Spleen (tissue), 11 donors: ENCODE measurements at regions not wholly inside any gene's neighbourhood (a gene's known extent, or its start where the extent isn't known, plus 50 kb on each side); places are given as distances from the start of the nearest gene placed in this dataset.

Experiments
- DNase-seq: peaks from one replicate; pipeline ENCODE4 v3.0.0-alpha.2; 2020
- H3K27ac ChIP-seq, 8 donors: fragments of 200-600 bp; sonication (generic) in 7 of 8; 1 replicate in 4 of 8; 2 replicates in 4 of 8; pipeline versions ENCODE4 v1.5.0 to v1.8.0; 2016 to 2021; ENCODE audit warnings: inconsistent platforms in 4 of 8, mild to moderate bottlenecking in 4 of 8, moderate library complexity in 1 of 8
- H3K27me3 ChIP-seq, 7 donors: fragments of 200-600 bp; sonication (generic) in 6 of 7; replicated peaks in 1 of 7; 1 replicate in 4 of 7; 2 replicates in 3 of 7; pipeline versions ENCODE4 v1.5.0 to v1.8.0; 2016 to 2021; ENCODE audit warnings: inconsistent platforms in 3 of 7, mild to moderate bottlenecking in 1 of 7
- H3K36me3 ChIP-seq, 6 donors: fragments of 200-600 bp; sonication (generic) in 5 of 6; 1 replicate in 4 of 6; 2 replicates in 2 of 6; pipeline versions ENCODE4 v1.5.0 to v1.8.0; 2016 to 2021; ENCODE audit warnings: inconsistent platforms in 2 of 6
- H3K4me1 ChIP-seq, 6 donors: fragments of 200-600 bp; sonication (generic) in 5 of 6; 1 replicate in 3 of 6; 2 replicates in 3 of 6; pipeline versions ENCODE4 v1.5.0 to v1.8.0; 2016 to 2021; ENCODE audit warnings: inconsistent platforms in 3 of 6
- H3K4me3 ChIP-seq, 8 donors: fragments of 200-600 bp; sonication (generic) in 7 of 8; 1 replicate in 4 of 8; 2 replicates in 4 of 8; pipeline versions ENCODE4 v1.5.0 to v1.8.0; 2016 to 2021; ENCODE audit warnings: inconsistent platforms in 4 of 8, mild to moderate bottlenecking in 4 of 8, moderate library complexity in 2 of 8
- H3K9me3 ChIP-seq, 8 donors: fragments of 200-600 bp; sonication (generic) in 7 of 8; 1 replicate in 4 of 8; 2 replicates in 4 of 8; pipeline versions ENCODE4 v1.5.0 to v1.8.0; 2016 to 2021; ENCODE audit warnings: inconsistent platforms in 4 of 8
- CTCF ChIP-seq, 11 experiments: fragments of 200-600 bp in 7 of 11; fragments of 450-650 bp in 4 of 11; sonication (generic) in 4 of 11; IDR thresholded peaks in 8 of 11; conservative IDR thresholded peaks in 3 of 11; 1 replicate in 7 of 11; 2 replicates in 4 of 11; pipeline versions ENCODE4 v1.4.0 to v1.8.0; 2016 to 2021; ENCODE audit warnings: antibody characterized with exemption in 11 of 11, inconsistent platforms in 4 of 11, mild to moderate bottlenecking in 1 of 11
- POLR2A ChIP-seq, 3 donors: fragments of 450-650 bp; IDR thresholded peaks; one replicate each; pipeline ENCODE4 v1.5.1; 2017; ENCODE audit warnings: antibody characterized with exemption in 3 of 3, mild to moderate bottlenecking in 1 of 3
- POLR2AphosphoS5 ChIP-seq, 3 donors: sonication (generic); formaldehyde crosslinking; IDR thresholded peaks; one replicate each; pipeline ENCODE4 v1.5.1; 2017; ENCODE audit warnings: antibody characterized with exemption in 3 of 3
- WGBS, 5 donors: extraction: QIAGEN DNeasy Blood & Tissue Kit in 3 of 5; methylation state at CpG; one replicate each; pipeline versions ENCODE4 v1.1.5 to v1.1.7; 2013 to 2018; 5-methylcytosine and 5-hydroxymethylcytosine counted together
- intact Hi-C: fragments of 100-400 bp; cut with DNase I; formaldehyde crosslinking; loops from one replicate; pipeline ENCODE4 v1.15.0; 2023; ENCODE audit warnings: low total_unique reads
- donor health status: healthy with polysubstance abuse.
- donor health status: DM: no; HTN: no; CAD: no; lungs with moderate emphysema.
- donor health status: DM: no; HTN: no; CAD: no.
- donor health status: Bipolar disorder and iron deficiency.
- donor health status: healthy.
- donor health status: DM: no; HTN: no; CAD: no.
- donor health status: DM: yes; HTN: yes; CAD: no.

DNA sequence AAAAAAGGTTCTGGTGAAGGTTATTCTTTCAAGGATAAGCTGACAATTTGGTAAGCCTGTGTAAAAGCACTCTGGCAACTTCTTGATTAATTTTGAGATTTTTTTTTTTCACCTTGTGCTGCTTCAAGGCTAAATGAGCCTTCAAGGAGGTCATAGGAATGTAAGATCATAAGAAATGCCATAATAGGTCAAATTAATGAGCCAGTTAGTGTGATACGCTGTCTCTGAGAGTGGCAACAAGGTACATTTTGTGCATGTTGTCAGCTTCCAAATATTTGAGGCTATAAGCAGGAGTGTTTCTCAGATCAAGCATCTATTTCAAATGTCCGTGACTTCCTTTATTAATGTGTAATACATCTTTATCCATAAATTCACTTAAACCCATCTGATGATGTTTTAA is 72.3 kb upstream of the CDH6 start:
- no peaks in the 10 kb centered on the region for H3K27me3 ChIP-seq
- peaks cover 0 to under 1% (median 0%) of the 10 kb centered on the region in 8 donors for H3K9me3 ChIP-seq
- no peak overlapping the region for H3K27ac ChIP-seq
- 73 to 95% (median 92%) methylated on average over 2 of the region's 2 CpGs for WGBS, 5 donors
- no peaks in the 10 kb centered on the region for H3K4me1 ChIP-seq
- no peaks in the 10 kb centered on the region for H3K36me3 ChIP-seq
- DNase-seq, result no peak
- intact Hi-C loops, result no loop called here
- TF ChIP-seq POLR2AphosphoS5 (IDR thresholded peaks at IDR 0.05), result no peak
- no peak for TF ChIP-seq POLR2A (IDR thresholded peaks at IDR 0.05)
- TF ChIP-seq CTCF (IDR thresholded peaks at IDR 0.05 in 8 of 11, conservative IDR thresholded peaks at IDR 0.05 in 3 of 11), result no peak
- no peak overlapping the region for H3K4me3 ChIP-seq

DNA sequence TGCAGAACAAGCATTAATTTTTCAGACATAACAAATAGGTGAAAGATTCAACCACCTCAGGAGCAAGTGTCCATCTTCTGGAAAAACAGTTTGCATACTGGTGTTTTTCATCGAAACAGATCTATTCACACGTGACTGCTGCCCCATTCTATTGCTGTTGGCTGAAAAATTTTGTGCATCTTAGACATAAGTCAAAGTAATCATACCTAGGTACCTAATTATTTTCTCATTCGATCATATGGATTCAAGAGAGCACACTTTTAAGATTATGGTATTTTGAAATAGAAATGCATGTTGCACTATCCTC is 72.9 kb upstream of the CDH6 start:
- WGBS, 5 donors, result 84 to 93% (median 87%) methylated on average over 3 of the region's 3 CpGs
- DNase-seq, result no peak
- H3K9me3 ChIP-seq, result no peaks in the 10 kb centered on the region
- no peaks in the 10 kb centered on the region for H3K4me1 ChIP-seq
- no peaks in the 10 kb centered on the region for H3K27me3 ChIP-seq
- no peak for TF ChIP-seq POLR2AphosphoS5 (IDR thresholded peaks at IDR 0.05)
- no peak for TF ChIP-seq CTCF (IDR thresholded peaks at IDR 0.05 in 8 of 11, conservative IDR thresholded peaks at IDR 0.05 in 3 of 11)
- TF ChIP-seq POLR2A (IDR thresholded peaks at IDR 0.05), result no peak
- no peak overlapping the region for H3K27ac ChIP-seq
- H3K4me3 ChIP-seq, result no peak overlapping the region
- no peaks in the 10 kb centered on the region for H3K36me3 ChIP-seq
- intact Hi-C loops, result no loop called here

GRCh38 chr5:31119938-31120641 is 73.4 kb upstream of the CDH6 start:
- Histone ChIP-seq H3K9me3 (no peaks in the 10 kb centered on the region), H3K27ac (no peak overlapping the region), H3K4me1 (no peaks in the 10 kb centered on the region), H3K27me3 (no peaks in the 10 kb centered on the region), H3K36me3 (no peaks in the 10 kb centered on the region), H3K4me3 (no peak overlapping the region)
- DNase-seq, result no peak
- intact Hi-C loops, result no loop called here
- TF ChIP-seq CTCF (IDR thresholded peaks at IDR 0.05 in 8 of 11, conservative IDR thresholded peaks at IDR 0.05 in 3 of 11) (no peak), POLR2A (IDR thresholded peaks at IDR 0.05) (no peak), POLR2AphosphoS5 (IDR thresholded peaks at IDR 0.05) (no peak)
- 74 to 85% (median 77%) methylated on average over 7 of the region's 7 CpGs for WGBS, 5 donors

DNA sequence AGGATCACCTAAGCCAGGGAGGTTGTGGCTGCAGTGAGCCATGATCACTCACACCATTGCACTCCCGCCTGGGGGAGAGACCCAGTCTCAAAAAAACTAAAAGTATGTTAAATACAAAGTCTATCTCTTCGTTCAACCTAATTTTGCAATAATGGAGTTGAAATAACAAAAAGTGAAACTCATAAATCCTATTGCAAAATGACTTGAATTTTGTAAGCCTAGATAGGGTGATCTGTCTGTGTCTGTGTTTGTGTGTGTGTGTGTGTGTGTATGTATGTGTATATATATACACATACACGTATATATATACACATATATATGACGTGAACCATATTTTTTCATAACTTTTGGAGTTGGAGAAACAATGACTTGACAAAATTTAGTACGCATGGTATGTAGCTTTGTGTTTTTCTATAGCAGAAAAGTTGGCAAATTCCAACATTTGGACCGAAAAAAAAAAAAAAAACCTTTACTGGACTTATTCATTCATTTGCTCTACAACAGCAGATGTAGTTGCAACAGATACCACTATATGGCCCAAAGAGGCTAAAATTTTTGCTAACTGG is 76.9 kb upstream of the CDH6 start:
- intact Hi-C loops, result no loop called here
- Histone ChIP-seq H3K4me3 (no peak overlapping the region), H3K27ac (no peak overlapping the region), H3K36me3 (no peaks in the 10 kb centered on the region), H3K4me1 (no peaks in the 10 kb centered on the region), H3K9me3 (no peaks in the 10 kb centered on the region), H3K27me3 (no peaks in the 10 kb centered on the region)
- WGBS, 5 donors, result 78 to 89% (median 82%) methylated on average over 6 of the region's 6 CpGs
- no peak for DNase-seq
- TF ChIP-seq CTCF (IDR thresholded peaks at IDR 0.05 in 8 of 11, conservative IDR thresholded peaks at IDR 0.05 in 3 of 11) (no peak), POLR2A (IDR thresholded peaks at IDR 0.05) (no peak), POLR2AphosphoS5 (IDR thresholded peaks at IDR 0.05) (no peak)
